ENCODE measurements at regions not wholly inside any gene's neighbourhood (a gene's known extent, or its start where the extent isn't known, plus 50 kb on each side); places are given as distances from the start of the nearest gene placed in this dataset.

DNA sequence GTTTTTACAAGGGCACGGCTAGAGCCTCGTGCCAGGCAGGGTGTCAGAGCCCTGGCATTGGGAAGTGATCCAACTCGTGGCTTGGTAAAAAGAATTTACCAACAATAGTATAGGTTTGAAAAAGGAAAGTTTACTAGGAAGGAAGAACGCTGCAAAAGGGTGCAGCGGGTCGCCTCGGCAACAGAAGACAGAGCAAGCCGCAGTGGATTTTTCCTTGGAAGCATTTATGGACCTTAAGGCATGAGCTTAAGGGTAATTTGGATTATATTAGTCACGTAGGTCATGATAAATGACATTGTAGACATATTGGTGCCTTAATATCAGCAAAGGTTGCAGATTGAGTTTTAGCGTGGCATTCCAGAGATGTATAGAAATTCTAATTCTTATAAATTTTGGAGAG, 163.4 kb upstream of the PPP2R3A start:
- TF ChIP-seq, protein P1, sequence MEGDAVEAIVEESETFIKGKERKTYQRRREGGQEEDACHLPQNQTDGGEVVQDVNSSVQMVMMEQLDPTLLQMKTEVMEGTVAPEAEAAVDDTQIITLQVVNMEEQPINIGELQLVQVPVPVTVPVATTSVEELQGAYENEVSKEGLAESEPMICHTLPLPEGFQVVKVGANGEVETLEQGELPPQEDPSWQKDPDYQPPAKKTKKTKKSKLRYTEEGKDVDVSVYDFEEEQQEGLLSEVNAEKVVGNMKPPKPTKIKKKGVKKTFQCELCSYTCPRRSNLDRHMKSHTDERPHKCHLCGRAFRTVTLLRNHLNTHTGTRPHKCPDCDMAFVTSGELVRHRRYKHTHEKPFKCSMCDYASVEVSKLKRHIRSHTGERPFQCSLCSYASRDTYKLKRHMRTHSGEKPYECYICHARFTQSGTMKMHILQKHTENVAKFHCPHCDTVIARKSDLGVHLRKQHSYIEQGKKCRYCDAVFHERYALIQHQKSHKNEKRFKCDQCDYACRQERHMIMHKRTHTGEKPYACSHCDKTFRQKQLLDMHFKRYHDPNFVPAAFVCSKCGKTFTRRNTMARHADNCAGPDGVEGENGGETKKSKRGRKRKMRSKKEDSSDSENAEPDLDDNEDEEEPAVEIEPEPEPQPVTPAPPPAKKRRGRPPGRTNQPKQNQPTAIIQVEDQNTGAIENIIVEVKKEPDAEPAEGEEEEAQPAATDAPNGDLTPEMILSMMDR (IDR thresholded peaks at IDR 0.05 in 8 of 11, conservative IDR thresholded peaks at IDR 0.05 in 3 of 11): no peak
- no peak for TF ChIP-seq POLR2A (IDR thresholded peaks at IDR 0.05)

Data from spleen (tissue), 7 donors.